ENCODE measurements at regions not wholly inside any gene's neighbourhood (a gene's known extent, or its start where the extent isn't known, plus 50 kb on each side); places are given as distances from the start of the nearest gene placed in this dataset.

- no peak for DNase-seq
- H3K4me3 ChIP-seq, result no peak overlapping the region
- H3K27ac ChIP-seq, result no peak overlapping the region
- WGBS, 5 donors, result 71 to 86% (median 81%) methylated on average over 2 of the region's 2 CpGs
- intact Hi-C loops (cut with DNase I; ENCODE audit: low total_unique reads), result no loop called here
- no peaks in the 10 kb centered on the region for H3K9me3 ChIP-seq
- H3K36me3 ChIP-seq, result no peaks in the 10 kb centered on the region
- H3K4me1 ChIP-seq, result no peaks in the 10 kb centered on the region
- peaks cover 0 to 24% (median 0%) of the 10 kb centered on the region in 7 donors for H3K27me3 ChIP-seq (replicated peaks in 1 of 7)
- TF ChIP-seq POLR2A (IDR thresholded peaks at IDR 0.05) (no peak), POLR2AphosphoS5 (IDR thresholded peaks at IDR 0.05) (no peak)
Measured at GRCh38 chr11:122513328-122513727, 142.2 kb upstream of the UBASH3B start.

- WGBS, 5 donors, result 82 to 98% (median 85%) methylated on average over 2 of the region's 2 CpGs
- Histone ChIP-seq H3K27ac (no peak overlapping the region), H3K27me3 (replicated peaks in 1 of 7) (peaks cover 0 to 29% (median 0%) of the 10 kb centered on the region in 7 donors), H3K9me3 (no peaks in the 10 kb centered on the region), H3K4me1 (no peaks in the 10 kb centered on the region), H3K4me3 (no peak overlapping the region), H3K36me3 (no peaks in the 10 kb centered on the region)
- no peak for DNase-seq
- intact Hi-C loops (cut with DNase I; ENCODE audit: low total_unique reads), result no loop called here
- TF ChIP-seq POLR2A (IDR thresholded peaks at IDR 0.05) (no peak), POLR2AphosphoS5 (IDR thresholded peaks at IDR 0.05) (no peak), CTCF (IDR thresholded peaks at IDR 0.05 in 8 of 11, conservative IDR thresholded peaks at IDR 0.05 in 3 of 11) (no peak)
Measured at GRCh38 chr11:122512688-122513087, 142.8 kb upstream of the UBASH3B start.

GRCh38 chr11:122509899-122510298 is 145.6 kb upstream of the UBASH3B start:
- no peak for DNase-seq
- TF ChIP-seq POLR2AphosphoS5 (IDR thresholded peaks at IDR 0.05) (no peak), POLR2A (IDR thresholded peaks at IDR 0.05) (no peak), CTCF (IDR thresholded peaks at IDR 0.05 in 8 of 11, conservative IDR thresholded peaks at IDR 0.05 in 3 of 11) (no peak)
- H3K27ac ChIP-seq, result no peak overlapping the region
- H3K36me3 ChIP-seq, result no peaks in the 10 kb centered on the region
- H3K4me3 ChIP-seq, result no peak overlapping the region
- H3K4me1 ChIP-seq, result peaks cover 0 to 7% (median 0%) of the 10 kb centered on the region in 6 donors
- WGBS, 5 donors, result 90 to 96% (median 94%) methylated on average over 15 of the region's 15 CpGs
- H3K9me3 ChIP-seq, result no peaks in the 10 kb centered on the region
- peaks cover 0 to 50% (median 0%) of the 10 kb centered on the region in 7 donors for H3K27me3 ChIP-seq (replicated peaks in 1 of 7)
- intact Hi-C loops (cut with DNase I; ENCODE audit: low total_unique reads), result loop anchor here (5.0 kb wide), 1 partner anchor 853 kb away; no protein-coding TSS in a partner anchor

- Histone ChIP-seq H3K9me3 (no peaks in the 10 kb centered on the region), H3K36me3 (no peaks in the 10 kb centered on the region), H3K27me3 (replicated peaks in 1 of 7) (peaks cover 0 to 51% (median 0%) of the 10 kb centered on the region in 7 donors), H3K27ac (no peak overlapping the region), H3K4me3 (no peak overlapping the region), H3K4me1 (peaks cover 0 to 7% (median 0%) of the 10 kb centered on the region in 6 donors)
- TF ChIP-seq POLR2AphosphoS5 (IDR thresholded peaks at IDR 0.05), result no peak
- no peak for TF ChIP-seq POLR2A (IDR thresholded peaks at IDR 0.05)
- TF ChIP-seq CTCF (IDR thresholded peaks at IDR 0.05 in 8 of 11, conservative IDR thresholded peaks at IDR 0.05 in 3 of 11), result no peak
- intact Hi-C loops (cut with DNase I; ENCODE audit: low total_unique reads), result loop anchor here (5.0 kb wide), 1 partner anchor 852 kb away; no protein-coding TSS in a partner anchor
- DNase-seq, result no peak
- 81 to 90% (median 83%) methylated on average over 4 of the region's 4 CpGs for WGBS, 5 donors
Measured at GRCh38 chr11:122509091-122509490, 146.4 kb upstream of the UBASH3B start.
